ENCODE measurements at regions not wholly inside any gene's neighbourhood (a gene's known extent, or its start where the extent isn't known, plus 50 kb on each side); places are given as distances from the start of the nearest gene placed in this dataset.

- no peak for DNase-seq
These were observed 144.6 kb downstream of the KCTD12 start for GRCh38 chr13:76741624-76742023.

GRCh38 chr13:76741046-76741445 lies 145.2 kb downstream of the KCTD12 start:
- no peak for DNase-seq

GRCh38 chr13:76738616-76739015 lies 147.6 kb downstream of the KCTD12 start:
- no peak for DNase-seq

GRCh38 chr13:76737526-76737925 lies 148.7 kb downstream of the KCTD12 start:
- no peak for DNase-seq

- no peak for DNase-seq
These were observed 150.6 kb downstream of the KCTD12 start for GRCh38 chr13:76735641-76736040.

- no peak for DNase-seq
These were observed 152.5 kb downstream of the KCTD12 start for GRCh38 chr13:76733671-76734070.

GRCh38 chr13:76732367-76732766 lies 153.8 kb downstream of the KCTD12 start:
- DNase-seq: no peak

GRCh38 chr13:76730220-76730619 lies 156.0 kb downstream of the KCTD12 start:
- DNase-seq: no peak

GRCh38 chr13:76729691-76730090 lies 156.5 kb downstream of the KCTD12 start:
- no peak for DNase-seq

GRCh38 chr13:76725896-76726295 lies 160.3 kb downstream of the KCTD12 start:
- DNase-seq: no peak

GRCh38 chr13:76725211-76725610 lies 161.0 kb downstream of the KCTD12 start:
- DNase-seq: no peak

- no peak for DNase-seq
These were observed 161.8 kb downstream of the KCTD12 start for GRCh38 chr13:76724421-76724820.

GRCh38 chr13:76723551-76724232 lies 162.5 kb downstream of the KCTD12 start:
- no peak for DNase-seq

GRCh38 chr13:76722782-76723181 lies 163.4 kb downstream of the KCTD12 start:
- DNase-seq: no peak

GRCh38 chr13:76720821-76721220 lies 165.4 kb downstream of the KCTD12 start:
- DNase-seq: no peak

- DNase-seq: no peak
These were observed 165.8 kb downstream of the KCTD12 start for GRCh38 chr13:76720416-76720815.

- no peak for DNase-seq
These were observed 166.2 kb downstream of the KCTD12 start for GRCh38 chr13:76719955-76720354.

GRCh38 chr13:76717092-76717491 lies 169.1 kb downstream of the KCTD12 start:
- no peak for DNase-seq

- no peak for DNase-seq
These were observed 170.6 kb downstream of the KCTD12 start for GRCh38 chr13:76715621-76716020.

- DNase-seq: no peak
These were observed 171.1 kb downstream of the KCTD12 start for GRCh38 chr13:76715075-76715474.

- DNase-seq: no peak
These were observed 172.9 kb downstream of the KCTD12 start for GRCh38 chr13:76713280-76713679.

GRCh38 chr13:76711550-76712182 lies 174.5 kb downstream of the KCTD12 start:
- DNase-seq: no peak

- no peak for DNase-seq
These were observed 176.4 kb downstream of the KCTD12 start for GRCh38 chr13:76709851-76710250.

- DNase-seq: no peak
These were observed 178.0 kb downstream of the KCTD12 start for GRCh38 chr13:76708138-76708688.

GRCh38 chr13:76707360-76707759 lies 178.8 kb downstream of the KCTD12 start:
- DNase-seq: no peak

Measured in activated naive CD4-positive, alpha-beta T cell treated with anti-CD3 and anti-CD28 coated beads, Interleukin-2, amount 50 U/mL, for 16 hours (primary cell).